HG03457 (cell line): ENCODE measurements at regions not wholly inside any gene's neighbourhood (a gene's known extent, or its start where the extent isn't known, plus 50 kb on each side); places are given as distances from the start of the nearest gene placed in this dataset.
"Not testable (repeated sequence)": the region's sequence is repeated elsewhere in the genome, so short reads cannot be mapped to it uniquely, and the experiment has no call there.

Experiments used
- ATAC-seq: cut with Tn5 transposase; IDR thresholded peaks from one replicate; pipeline ENCODE4 v1.9.1; 2021; ENCODE audit warnings: moderate number of reproducible peaks; ENCODE audit not compliant: unreplicated experiment

GRCh38 chr4:66339007-66339406 is 668.7 kb upstream of the EPHA5 start:
- no peak for ATAC-seq

DNA sequence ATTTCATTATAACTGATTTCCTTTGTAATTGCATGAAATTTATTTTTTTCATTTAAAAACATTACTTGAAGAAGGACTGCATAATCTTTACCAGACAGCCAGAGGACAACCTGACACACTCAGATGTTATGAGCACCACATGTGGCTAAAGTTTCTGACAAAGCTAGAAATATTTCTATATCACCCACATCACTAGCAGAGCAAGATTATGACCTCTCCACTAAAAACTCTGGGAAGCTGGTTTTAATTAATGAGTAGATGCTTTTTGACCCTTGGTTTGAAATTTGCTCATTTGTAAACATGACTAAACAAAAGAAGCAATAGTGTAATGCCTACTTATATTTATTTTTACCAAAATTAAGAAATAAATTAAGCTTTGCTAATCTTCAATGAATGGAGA is 661.5 kb upstream of the EPHA5 start:
- no peak for ATAC-seq

DNA sequence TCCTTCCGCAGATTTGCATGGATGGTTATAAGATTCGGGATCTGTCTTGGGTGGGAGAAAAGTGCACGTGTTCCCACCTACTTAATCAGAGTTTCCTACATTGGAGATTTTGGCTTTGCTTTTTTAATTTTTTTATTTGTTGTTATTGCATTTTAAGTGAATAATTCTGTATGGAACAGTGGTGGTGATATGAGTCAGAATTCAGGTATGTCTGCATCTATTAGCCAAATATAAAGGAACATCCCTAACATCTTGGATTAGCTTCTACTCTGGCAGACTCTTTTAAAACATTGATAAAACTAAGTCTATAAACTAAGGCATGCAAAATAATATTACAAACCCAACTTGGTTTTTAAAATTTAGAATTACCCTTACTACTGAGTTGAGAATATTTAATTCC is 659.8 kb upstream of the EPHA5 start:
- no peak for ATAC-seq

DNA sequence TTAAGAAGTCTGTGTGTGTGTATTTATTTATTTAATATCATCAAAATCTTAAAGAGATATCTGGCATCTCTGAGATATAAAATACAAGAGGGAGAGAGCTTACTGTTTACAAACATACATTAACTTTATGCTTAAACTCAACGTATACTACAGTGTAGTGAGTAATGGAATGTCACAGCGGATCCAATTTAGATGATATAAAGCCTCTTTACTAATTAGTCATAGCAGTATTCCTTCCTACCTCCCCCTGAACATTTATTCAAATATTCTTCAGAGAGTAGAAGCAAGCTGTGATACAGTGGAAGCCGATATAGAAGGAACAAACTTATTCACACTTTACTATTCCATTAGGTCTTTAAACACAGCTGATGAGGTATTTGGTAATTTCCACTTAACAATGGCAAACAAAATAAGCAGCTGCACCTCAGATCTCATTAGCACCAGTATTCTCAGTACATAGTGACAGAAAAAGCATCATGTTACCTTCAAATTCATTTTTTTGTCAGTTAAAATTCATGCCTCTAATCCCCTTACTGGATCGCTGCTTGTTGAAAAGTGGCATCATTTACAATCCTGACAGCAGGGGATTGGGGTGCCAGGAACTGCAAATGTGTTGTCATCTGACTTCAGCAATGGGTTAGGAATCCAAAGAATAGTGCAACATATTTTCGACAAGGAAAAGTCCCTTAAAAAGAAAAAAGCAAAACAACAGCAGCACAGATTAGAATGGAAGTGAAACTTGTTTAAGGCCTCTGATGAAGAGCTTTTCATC is 658.7 kb upstream of the EPHA5 start:
- ATAC-seq: no peak

DNA sequence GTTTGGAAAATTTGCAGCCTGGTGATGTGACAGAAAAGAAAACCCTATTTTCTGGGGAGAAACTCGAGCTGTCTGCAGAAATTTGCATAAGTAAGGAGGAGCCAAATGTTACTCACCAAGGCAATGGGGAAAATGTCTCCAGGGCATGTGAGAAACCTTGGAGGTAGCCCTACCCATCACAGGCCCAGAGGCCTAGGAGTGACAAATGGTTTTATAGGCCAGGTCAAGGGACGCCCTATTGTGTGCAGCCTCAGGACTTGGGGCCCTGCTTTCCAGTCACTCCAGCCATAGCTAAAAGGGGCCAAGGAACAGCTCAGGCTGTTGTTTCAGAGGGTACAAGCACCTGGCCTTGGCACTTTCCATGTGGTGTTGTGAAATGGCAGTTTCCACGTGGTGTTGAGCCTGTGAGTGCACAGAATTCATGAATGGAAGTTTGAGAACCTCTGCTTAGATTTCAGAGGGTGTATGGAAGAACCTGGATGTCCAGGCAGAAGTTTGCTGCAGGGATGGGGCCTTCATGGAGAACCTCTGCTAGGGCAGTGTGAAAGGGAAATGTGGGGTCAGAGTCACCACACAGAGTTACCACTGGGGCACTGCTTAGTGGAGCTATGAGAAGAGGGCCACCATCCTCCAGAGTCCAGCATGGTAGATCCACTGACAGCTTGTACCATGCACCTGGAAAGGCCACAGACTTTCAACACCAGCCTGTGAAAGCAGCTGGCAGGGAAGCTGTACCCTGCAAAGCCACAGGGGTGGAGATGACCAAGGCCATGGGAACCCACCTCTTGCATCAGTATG is 637.6 kb upstream of the EPHA5 start:
- ATAC-seq: no peak

- no peak for ATAC-seq
Measured at GRCh38 chr4:66300336-66300934, 630.1 kb upstream of the EPHA5 start.

- ATAC-seq: no peak
Measured at GRCh38 chr4:66298569-66298968, 628.3 kb upstream of the EPHA5 start.

GRCh38 chr4:66297703-66298102 is 627.4 kb upstream of the EPHA5 start:
- ATAC-seq: no peak

DNA sequence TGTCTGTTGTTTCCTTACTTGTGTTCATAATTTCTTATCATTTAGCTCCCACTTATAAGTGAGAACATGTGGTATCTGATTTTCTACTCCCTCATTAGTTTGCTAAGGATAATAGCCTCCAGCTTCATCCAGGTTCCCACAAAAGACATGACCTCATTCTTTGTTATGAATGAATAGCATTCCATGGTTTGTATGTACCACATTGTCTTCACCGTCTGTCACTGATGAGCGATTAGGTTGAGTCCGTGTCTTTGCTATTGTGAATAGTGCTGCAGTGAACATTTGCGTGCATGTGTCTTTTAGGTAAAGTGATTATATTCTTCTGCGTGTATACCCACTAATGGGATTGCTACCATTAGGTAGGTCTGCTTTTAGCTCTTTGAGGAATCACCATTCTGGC is 624.3 kb upstream of the EPHA5 start:
- ATAC-seq: no peak

GRCh38 chr4:66284991-66285451 is 614.7 kb upstream of the EPHA5 start:
- ATAC-seq: no peak

GRCh38 chr4:66279084-66279483 is 608.8 kb upstream of the EPHA5 start:
- ATAC-seq: no peak

GRCh38 chr4:66275411-66276038 is 605.2 kb upstream of the EPHA5 start:
- ATAC-seq: no peak

DNA sequence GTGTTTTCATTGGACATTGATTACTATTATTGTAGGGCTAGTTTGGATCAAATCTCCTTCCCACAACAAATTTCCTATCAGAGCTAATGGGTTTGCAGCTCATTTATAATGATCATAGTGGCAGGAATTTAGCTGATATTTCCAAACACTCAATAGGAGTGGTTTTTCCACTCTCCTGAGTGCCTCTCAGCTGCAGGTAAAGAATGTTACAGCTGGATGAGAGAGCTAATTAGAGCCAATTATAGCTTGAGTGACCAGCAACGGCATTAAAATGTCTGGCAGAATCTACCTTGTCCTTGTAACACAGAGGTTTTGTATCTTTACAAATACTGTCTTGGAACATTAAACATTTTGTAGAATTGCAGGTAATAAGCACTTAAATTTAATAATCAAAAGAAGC is 602.8 kb upstream of the EPHA5 start:
- no peak for ATAC-seq

DNA sequence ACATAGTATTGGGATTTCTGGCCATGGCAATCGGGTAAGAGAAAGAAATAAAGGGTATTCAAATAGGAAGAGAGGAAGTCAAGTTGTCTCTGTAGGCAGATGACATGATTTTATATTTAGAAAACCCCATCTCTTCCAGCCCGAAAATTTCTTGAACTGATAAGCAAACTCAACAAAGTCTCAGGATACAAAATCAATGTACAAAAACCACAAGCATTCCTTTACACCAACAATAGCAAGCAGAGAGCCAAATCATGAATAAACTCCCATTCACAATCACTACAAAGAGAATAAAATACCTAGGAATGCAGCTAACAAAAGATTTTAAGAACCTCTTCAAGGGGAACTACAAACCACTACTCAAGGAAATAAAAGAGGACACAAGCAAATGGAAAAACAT is 600.1 kb upstream of the EPHA5 start:
- not testable (repeated sequence) for ATAC-seq

GRCh38 chr4:66266554-66266953 is 596.3 kb upstream of the EPHA5 start:
- not testable (repeated sequence) for ATAC-seq

DNA sequence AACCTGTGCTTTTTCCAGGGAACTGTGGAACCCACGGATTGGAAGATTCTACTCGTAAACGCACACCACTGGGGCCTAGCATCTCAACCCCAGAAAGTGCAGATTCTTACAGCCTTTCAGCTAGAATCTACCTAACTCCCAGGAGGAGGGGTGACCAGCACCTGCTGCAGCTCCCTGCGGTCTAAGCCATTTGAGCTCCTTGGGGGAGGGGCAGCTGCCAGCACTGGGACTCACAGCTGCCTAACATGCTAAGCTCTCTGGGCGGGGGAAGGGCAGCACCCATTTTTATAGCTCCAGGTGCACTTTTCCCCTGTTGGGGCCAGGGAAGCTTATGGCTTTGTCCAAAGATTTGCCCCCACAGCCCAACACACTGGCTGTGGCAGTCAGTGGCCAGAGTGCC is 595.7 kb upstream of the EPHA5 start:
- ATAC-seq: no peak

GRCh38 chr4:66252291-66252690 is 582.0 kb upstream of the EPHA5 start:
- no peak for ATAC-seq

- ATAC-seq: no peak
Measured at GRCh38 chr4:66246643-66247042, 576.4 kb upstream of the EPHA5 start.

GRCh38 chr4:66235876-66236275 is 565.6 kb upstream of the EPHA5 start:
- ATAC-seq: no peak

- ATAC-seq: no peak
Measured at GRCh38 chr4:66229885-66230284, 559.6 kb upstream of the EPHA5 start.

DNA sequence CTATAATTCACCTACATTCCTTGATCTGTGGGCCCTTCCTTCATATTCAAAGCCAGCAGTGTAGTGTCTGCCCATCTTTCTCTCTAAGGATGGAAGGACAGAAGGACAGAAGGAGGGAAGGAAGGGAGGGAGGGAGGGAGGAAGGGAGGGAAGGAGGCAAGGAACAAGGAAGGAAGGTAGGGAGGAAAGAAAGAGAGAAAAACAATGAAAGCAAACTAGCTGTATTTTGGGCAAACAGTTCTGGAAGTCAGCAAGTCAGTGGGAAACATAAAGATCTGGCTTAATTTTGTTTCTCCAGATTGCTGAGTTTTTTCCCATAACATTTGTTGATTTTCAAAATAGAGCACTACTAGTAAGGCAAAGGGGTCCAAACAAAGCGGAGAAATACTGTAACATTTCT is 555.2 kb upstream of the EPHA5 start:
- no peak for ATAC-seq
